ENCODE measurements at regions not wholly inside any gene's neighbourhood (a gene's known extent, or its start where the extent isn't known, plus 50 kb on each side); places are given as distances from the start of the nearest gene placed in this dataset.

- DNase-seq = no peak
These were observed 77.8 kb downstream of the DLL1 start for GRCh38 chr6:170212956-170213636.

GRCh38 chr6:170212051-170212756 lies 78.7 kb downstream of the DLL1 start:
- DNase-seq = no peak

GRCh38 chr6:170211404-170212025 lies 79.4 kb downstream of the DLL1 start:
- no peak for DNase-seq

- no peak for DNase-seq
These were observed 80.1 kb downstream of the DLL1 start for GRCh38 chr6:170210651-170211403.

GRCh38 chr6:170210026-170210390 lies 80.9 kb downstream of the DLL1 start:
- no peak for DNase-seq

- DNase-seq = no peak
These were observed 81.4 kb downstream of the DLL1 start for GRCh38 chr6:170209354-170210025.

GRCh38 chr6:170208651-170209353 lies 82.1 kb downstream of the DLL1 start:
- DNase-seq = no peak

- DNase-seq = no peak
These were observed 82.7 kb downstream of the DLL1 start for GRCh38 chr6:170208182-170208601.

GRCh38 chr6:170207586-170208181 lies 83.2 kb downstream of the DLL1 start:
- DNase-seq = no peak

GRCh38 chr6:170206851-170207431 lies 83.9 kb downstream of the DLL1 start:
- DNase-seq = no peak

- DNase-seq = no peak
These were observed 84.6 kb downstream of the DLL1 start for GRCh38 chr6:170206317-170206621.

- DNase-seq = no peak
These were observed 85.2 kb downstream of the DLL1 start for GRCh38 chr6:170205534-170206316.

- no peak for DNase-seq
These were observed 85.8 kb downstream of the DLL1 start for GRCh38 chr6:170205126-170205525.

GRCh38 chr6:170203212-170203611 lies 87.7 kb downstream of the DLL1 start:
- DNase-seq = no peak

- DNase-seq = no peak
These were observed 88.3 kb downstream of the DLL1 start for GRCh38 chr6:170202416-170203135.

GRCh38 chr6:170201361-170201760 lies 89.5 kb downstream of the DLL1 start:
- no peak for DNase-seq

GRCh38 chr6:170200458-170200891 lies 90.4 kb downstream of the DLL1 start:
- DNase-seq = no peak

GRCh38 chr6:170199716-170200115 lies 91.2 kb downstream of the DLL1 start:
- DNase-seq = no peak

- no peak for DNase-seq
These were observed 92.6 kb downstream of the DLL1 start for GRCh38 chr6:170198298-170198697.

Measured in C1 segment of cervical spinal cord (tissue), 14 donors.